ENCODE measurements at regions not wholly inside any gene's neighbourhood (a gene's known extent, or its start where the extent isn't known, plus 50 kb on each side); places are given as distances from the start of the nearest gene placed in this dataset.

- POLR2A ChIA-PET = interaction anchor here (0.6 kb wide), 1 partner anchor 69 kb away, joined by 3 read pairs; no protein-coding TSS in a partner anchor
- Histone ChIP-seq H3K4me1 (ENCODE audit: control insufficient read depth, insufficient read depth, low read length) (no peaks in the 10 kb centered on the region), H3K4me3 (ENCODE audit: low read depth in 2 of 2, low read length in 2 of 2) (no peak overlapping the region), H3K27ac (ENCODE audit: low read length) (no peak overlapping the region), H3K9me3 (ENCODE audit: control insufficient read depth, insufficient read depth, low read depth, low read length) (no peaks in the 10 kb centered on the region), H3K36me3 (ENCODE audit: control insufficient read depth, insufficient read depth, low read length) (no peaks in the 10 kb centered on the region), H3K27me3 (ENCODE audit: control insufficient read depth, insufficient read depth, low read length) (no peaks in the 10 kb centered on the region)
- intact Hi-C loops (cut with micrococcal nuclease; ENCODE audit: unreplicated experiment) = no loop called here
- CTCF ChIA-PET = no interaction called here
- in situ Hi-C loops (cut with HindIII; ENCODE audit: low pct_unique_long_range_greater_than_20kb, low sequenced_read_pairs) = no loop called here
- DNase-seq (ENCODE audit: low read depth, low spot score) = no peak
- TF ChIP-seq REST (IDR thresholded peaks at IDR 0.05; ENCODE audit: insufficient read depth in 1 of 2, low read depth in 2 of 2, low read length in 1 of 2) = no peak
- TF ChIP-seq CTCF (IDR thresholded peaks at IDR 0.05) = no peak
- no peak for TF ChIP-seq SIN3A (IDR thresholded peaks at IDR 0.05; ENCODE audit: borderline replicate concordance, insufficient read depth, low read depth, low read length)
- no peak for TF ChIP-seq TCF7L2 (IDR thresholded peaks at IDR 0.05; ENCODE audit: low read depth, low read length)
- TF ChIP-seq POLR2AphosphoS5 (IDR thresholded peaks at IDR 0.05; ENCODE audit: low read depth, low read length) = no peak
- BruUV-seq (replicated peaks) = no TSS peak
- no peak for ATAC-seq
These were observed 56.7 kb upstream of the PNRC1 start for GRCh38 chr6:89023591-89024441.

GRCh38 chr6:89022798-89023197 lies 57.8 kb upstream of the PNRC1 start:
- no peak for DNase-seq (ENCODE audit: low read depth, low spot score)
- no peak overlapping the region for H3K27ac ChIP-seq (ENCODE audit: low read length)
- no peak overlapping the region for H3K4me3 ChIP-seq (ENCODE audit: low read depth in 2 of 2, low read length in 2 of 2)
- TF ChIP-seq REST (IDR thresholded peaks at IDR 0.05; ENCODE audit: insufficient read depth in 1 of 2, low read depth in 2 of 2, low read length in 1 of 2) (no peak), CTCF (IDR thresholded peaks at IDR 0.05) (no peak), TCF7L2 (IDR thresholded peaks at IDR 0.05; ENCODE audit: low read depth, low read length) (no peak)
- H3K36me3 ChIP-seq (ENCODE audit: control insufficient read depth, insufficient read depth, low read length) = no peaks in the 10 kb centered on the region
- ChIA-PET POLR2A (no interaction called here), CTCF (no interaction called here)
- no peaks in the 10 kb centered on the region for H3K4me1 ChIP-seq (ENCODE audit: control insufficient read depth, insufficient read depth, low read length)
- no peaks in the 10 kb centered on the region for H3K27me3 ChIP-seq (ENCODE audit: control insufficient read depth, insufficient read depth, low read length)
- H3K9me3 ChIP-seq (ENCODE audit: control insufficient read depth, insufficient read depth, low read depth, low read length) = no peaks in the 10 kb centered on the region
- intact Hi-C loops (cut with micrococcal nuclease; ENCODE audit: unreplicated experiment) (no loop called here), in situ Hi-C loops (cut with HindIII; ENCODE audit: low pct_unique_long_range_greater_than_20kb, low sequenced_read_pairs) (no loop called here)
- no peak for ATAC-seq
- BruUV-seq (replicated peaks) = no TSS peak
